ENCODE measurements at regions not wholly inside any gene's neighbourhood (a gene's known extent, or its start where the extent isn't known, plus 50 kb on each side); places are given as distances from the start of the nearest gene placed in this dataset.

DNA sequence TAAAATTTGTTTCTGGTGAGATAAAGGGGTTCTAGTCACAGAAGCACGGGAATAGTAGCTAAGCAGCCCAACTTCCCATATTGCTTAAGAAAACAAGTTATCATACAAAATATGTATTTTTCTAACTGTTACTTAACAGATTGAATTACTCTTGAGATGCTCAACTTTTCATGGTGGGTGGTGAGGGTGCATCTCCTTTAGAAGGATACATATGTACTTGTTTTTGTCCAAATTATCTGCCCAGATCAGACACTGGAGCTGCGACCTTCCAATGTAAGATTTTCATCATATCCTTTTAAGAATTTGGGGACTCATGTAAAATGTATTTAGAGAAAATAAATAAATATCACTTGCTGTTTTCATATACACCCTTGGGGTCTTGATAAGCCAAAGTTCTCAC, 252.2 kb upstream of the SOX2 start:
- in situ Hi-C loops (cut with MboI; ENCODE audit: low pct_unique_long_range_greater_than_20kb, low sequenced_read_pairs): no loop called here
- no peak for DNase-seq

DNA sequence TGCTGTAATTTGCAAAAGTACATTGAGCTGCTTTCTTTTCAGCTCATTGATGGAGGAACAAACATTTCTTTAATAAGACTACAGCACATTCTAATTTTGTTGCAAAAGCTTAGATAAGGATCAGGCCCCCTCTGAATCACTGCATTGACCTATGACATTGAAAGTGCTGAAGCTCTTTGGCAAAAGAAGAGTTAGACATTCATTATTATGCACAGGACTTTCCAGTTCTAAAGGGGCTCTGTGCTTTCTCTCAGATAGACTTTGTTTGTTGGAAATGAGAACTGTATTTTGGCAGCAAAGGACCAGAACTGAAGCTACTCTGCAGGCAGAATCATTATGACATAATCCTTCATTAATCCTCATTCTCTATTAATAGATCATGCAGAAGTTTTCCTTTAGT, 252.9 kb upstream of the SOX2 start:
- in situ Hi-C loops (cut with MboI; ENCODE audit: low pct_unique_long_range_greater_than_20kb, low sequenced_read_pairs): no loop called here
- DNase-seq: no peak

DNA sequence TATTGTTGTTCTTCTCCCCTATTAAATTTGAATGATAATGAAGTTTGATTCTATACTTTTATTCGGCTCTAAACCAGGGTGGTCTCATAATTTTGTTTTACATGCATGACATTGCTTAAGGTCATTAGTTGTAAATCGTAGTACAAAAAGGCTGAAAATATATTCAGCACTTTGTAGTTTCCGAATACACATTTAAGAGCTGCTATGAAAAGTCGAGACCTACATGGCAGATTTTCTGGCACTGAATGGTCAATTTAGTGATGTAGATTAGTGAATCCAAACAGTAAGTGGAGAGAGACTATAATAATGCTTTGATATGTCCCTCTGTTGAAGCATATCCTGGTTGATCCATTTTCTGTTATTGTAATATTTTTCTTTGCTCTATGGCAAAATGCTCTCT, 254.0 kb upstream of the SOX2 start:
- no peak for DNase-seq

DNA sequence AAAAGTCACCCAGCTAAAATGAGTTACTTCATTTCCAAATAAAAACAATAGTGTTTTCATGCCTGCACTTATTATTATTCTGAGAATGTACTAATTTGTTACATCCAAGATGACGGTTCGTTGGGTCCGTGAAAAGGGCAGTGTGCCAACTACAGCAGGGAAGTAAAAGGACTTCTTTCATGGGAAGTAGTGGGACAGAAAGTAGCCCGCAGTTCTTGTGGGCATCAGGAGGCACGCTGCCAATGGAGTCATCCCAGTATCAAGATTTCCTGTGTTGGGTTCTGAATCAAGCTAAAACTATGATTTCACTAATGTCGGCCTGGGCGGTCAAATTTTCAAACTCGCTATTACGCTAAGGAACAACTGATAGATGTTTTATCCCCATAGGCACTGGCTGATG, 254.5 kb upstream of the SOX2 start:
- in situ Hi-C loops (cut with MboI; ENCODE audit: low pct_unique_long_range_greater_than_20kb, low sequenced_read_pairs): no loop called here
- DNase-seq: no peak

More for the DNA sequence above, 254.0 kb upstream of the SOX2 start:
- in situ Hi-C loops (cut with MboI; ENCODE audit: low pct_unique_long_range_greater_than_20kb, low sequenced_read_pairs): no loop called here

DNA sequence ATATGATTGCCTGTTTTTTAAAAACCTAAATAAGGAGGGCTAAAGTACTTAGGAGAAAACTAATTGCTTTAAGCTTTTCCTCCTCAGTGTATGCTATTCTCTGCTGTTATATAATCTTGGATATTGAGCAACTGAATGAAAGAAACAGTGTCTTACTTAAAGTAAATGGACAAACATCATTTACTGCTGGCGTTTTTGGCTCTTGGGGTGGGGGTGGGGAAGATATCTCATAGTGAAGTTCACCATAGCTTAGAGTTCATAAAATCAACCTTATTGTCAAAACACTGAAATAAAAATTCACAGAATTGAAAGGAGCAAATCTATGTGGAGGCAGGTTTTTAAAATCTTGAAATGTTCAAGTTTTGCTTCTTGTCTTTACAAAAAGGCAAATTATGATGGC, 256.4 kb upstream of the SOX2 start:
- in situ Hi-C loops (cut with MboI; ENCODE audit: low pct_unique_long_range_greater_than_20kb, low sequenced_read_pairs): no loop called here

DNA sequence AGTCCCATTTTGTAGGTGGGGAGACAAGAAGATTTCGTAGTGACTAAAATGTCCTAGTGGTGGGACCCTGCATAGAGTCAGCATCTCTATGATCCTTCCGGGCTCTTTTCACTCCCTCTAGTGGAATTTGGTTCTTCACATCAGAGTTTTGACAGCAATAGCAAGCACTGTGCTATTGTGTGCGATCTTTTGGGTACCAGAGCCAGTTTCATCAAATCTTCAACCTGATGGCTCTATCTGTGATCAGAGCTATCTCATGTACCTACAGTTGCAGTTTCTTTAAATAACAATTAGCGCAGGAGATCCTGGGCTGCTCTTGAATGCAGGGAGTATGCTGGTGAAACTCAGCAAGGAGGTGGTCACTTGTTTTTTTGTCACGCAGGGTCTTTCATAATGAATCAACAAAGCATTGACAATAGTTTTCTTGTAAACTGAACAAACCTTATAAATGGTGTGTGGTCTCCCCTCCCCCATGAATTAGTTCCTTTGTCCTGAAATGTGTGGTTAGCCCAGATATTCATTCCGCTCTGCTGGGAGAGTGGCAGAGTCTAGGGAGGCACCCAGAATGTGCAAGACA, 257.2 kb upstream of the SOX2 start:
- DNase-seq: no peak
- in situ Hi-C loops (cut with MboI; ENCODE audit: low pct_unique_long_range_greater_than_20kb, low sequenced_read_pairs): no loop called here

More for the DNA sequence above, 256.4 kb upstream of the SOX2 start:
- no peak for DNase-seq

DNA sequence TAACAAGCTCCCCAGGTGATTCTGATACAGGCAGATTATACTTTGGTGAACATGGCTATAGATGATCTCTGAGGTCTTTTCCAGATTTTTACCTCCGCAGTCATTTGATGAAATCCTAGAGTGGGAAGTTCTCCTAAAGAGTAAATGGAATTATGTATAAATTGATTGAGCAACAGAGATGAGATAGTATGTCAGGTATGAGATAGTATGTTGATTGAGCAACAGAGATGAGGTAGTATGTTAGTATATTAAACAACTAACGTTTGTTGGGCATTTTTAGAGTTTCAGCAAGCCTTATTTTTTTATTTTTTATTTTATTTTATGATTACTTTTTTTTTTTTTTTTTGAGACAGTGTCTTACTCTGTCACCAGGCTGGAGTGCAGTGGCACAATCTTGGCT, 265.0 kb upstream of the SOX2 start:
- no peak for DNase-seq
- in situ Hi-C loops (cut with MboI; ENCODE audit: low pct_unique_long_range_greater_than_20kb, low sequenced_read_pairs): no loop called here

DNA sequence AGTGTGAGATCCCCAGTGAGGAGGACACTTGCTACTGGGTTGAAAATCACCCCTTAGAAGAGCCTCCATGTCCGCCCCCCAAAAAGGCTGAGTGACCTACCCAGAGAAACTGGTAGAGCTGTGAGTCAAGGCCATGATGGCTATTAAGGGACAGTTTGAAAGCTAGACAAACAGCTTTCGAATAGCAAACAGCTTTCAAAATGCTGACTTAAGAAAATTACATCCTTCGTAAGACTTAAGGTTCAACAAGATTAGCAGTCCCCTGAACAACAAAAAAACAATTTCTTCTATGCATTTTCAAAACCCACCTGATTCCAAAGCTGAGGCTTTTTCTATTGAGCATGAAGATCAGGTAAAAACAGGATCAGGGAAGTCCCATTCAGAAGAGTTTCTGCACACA, 269.7 kb upstream of the SOX2 start:
- DNase-seq: no peak
- in situ Hi-C loops (cut with MboI; ENCODE audit: low pct_unique_long_range_greater_than_20kb, low sequenced_read_pairs): no loop called here

DNA sequence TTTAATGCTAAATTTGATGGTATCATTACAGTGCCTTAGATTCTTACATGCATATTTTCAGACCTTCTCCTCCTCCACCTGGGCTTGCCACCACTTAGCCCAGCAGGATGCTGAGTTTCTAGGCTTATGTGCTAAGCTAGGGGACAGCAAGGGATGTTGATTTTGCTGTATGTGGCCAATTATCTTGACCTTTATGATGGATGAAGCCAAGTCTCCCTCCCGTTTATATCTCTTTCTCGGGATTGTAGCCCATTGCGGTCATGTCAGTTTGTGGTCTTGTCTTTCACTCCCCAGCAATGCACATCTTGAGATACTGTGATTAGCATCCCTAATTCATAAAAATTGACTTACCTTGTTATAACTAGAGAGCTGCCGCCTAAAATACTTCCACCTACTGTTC, 278.7 kb upstream of the SOX2 start:
- in situ Hi-C loops (cut with MboI; ENCODE audit: low pct_unique_long_range_greater_than_20kb, low sequenced_read_pairs): no loop called here

DNA sequence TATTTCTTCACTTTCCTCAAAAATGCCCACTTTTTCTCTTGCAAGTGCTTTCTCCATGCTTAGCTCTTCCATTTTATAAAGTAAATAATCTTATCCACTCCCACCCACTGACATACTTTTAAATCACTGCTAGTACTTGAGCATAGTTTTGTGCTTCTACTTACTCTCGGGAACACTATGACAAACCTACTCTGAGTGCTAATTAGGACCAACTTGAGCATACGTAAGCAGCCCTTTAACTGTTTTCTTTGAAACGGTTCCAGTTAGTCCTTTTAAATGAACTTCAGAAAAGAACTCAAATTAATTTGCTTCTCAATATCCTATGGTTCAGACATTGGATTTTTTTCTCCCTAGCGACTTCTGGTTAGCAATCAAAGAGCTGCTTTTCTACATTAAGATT, 280.0 kb upstream of the SOX2 start:
- no peak for DNase-seq
- in situ Hi-C loops (cut with MboI; ENCODE audit: low pct_unique_long_range_greater_than_20kb, low sequenced_read_pairs): no loop called here

More for the DNA sequence above, 278.7 kb upstream of the SOX2 start:
- no peak for DNase-seq

DNA sequence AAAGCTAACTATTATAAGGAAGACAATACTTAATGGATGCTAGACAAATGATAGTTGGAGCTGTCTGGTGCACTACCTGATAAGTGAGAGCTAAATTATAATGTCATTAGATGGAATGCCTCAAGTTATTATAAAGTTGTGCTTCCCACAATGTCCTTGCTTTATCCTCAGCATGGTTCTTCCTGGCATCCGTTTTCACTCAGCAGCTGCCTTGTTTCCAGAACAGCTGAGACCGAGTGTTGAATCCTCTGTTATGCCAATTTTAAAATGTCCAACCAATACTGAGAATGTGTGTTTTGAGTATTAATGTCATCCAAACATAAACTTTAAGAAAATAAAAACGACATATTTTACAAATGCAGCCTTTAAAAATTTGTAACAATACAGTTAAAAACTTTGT, 286.7 kb upstream of the SOX2 start:
- in situ Hi-C loops (cut with MboI; ENCODE audit: low pct_unique_long_range_greater_than_20kb, low sequenced_read_pairs): no loop called here
- DNase-seq: no peak

DNA sequence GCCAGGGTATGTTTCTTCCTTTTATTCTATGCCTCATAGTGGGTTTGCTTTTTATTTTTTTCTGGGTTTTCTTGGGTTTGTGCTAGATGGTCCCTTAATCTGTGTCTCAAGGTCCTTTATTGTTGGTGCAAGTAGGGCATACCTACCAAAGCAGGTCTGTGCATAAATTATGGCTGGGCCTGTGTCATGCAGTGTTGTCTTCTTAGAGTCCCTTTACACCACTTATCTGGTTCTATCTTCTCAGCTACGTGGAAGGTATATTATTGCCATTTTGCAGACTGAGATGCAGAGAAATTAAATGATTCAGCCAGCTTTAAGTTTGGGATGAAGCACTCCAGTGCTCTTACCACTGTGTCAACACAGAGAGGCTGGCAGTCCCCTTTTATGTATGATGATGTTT, 293.5 kb upstream of the SOX2 start:
- DNase-seq: no peak
- in situ Hi-C loops (cut with MboI; ENCODE audit: low pct_unique_long_range_greater_than_20kb, low sequenced_read_pairs): no loop called here

DNA sequence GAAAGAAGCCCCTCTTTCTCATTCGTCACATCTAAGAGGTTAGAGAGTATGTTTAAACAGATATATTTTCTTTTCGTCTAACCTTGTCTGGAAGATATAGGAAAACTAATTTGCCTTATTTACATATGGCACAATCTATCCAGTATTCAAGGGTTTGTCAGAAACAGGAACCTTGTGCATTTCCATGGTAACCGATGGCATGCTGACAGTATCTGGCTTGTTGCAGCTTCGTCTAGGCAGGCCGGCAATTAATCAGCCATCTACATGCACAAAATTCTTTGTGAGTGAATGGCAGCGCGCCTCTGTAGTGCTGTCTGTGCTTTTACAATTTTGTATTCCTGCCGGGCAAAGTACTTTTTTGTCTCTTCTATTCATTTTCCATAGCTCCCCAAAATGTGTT, 294.0 kb upstream of the SOX2 start:
- in situ Hi-C loops (cut with MboI; ENCODE audit: low pct_unique_long_range_greater_than_20kb, low sequenced_read_pairs): no loop called here
- no peak for DNase-seq

DNA sequence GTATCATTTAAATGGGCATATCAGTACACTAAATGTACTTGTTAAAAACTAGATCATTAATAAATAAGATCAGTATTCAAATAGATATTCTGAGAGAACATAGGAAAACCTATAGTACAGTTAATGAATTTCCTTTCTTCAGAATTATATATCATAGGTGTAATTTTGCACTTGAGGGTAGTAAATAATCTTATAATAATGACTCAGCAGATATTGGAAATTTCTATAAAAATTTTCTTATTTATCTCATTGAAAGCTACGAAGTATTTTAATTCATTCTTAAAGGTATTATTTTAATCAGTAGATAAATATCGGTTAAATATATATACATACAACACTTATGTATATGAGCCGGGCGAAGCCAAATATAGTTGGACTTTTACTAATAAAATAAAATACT, 300.9 kb upstream of the SOX2 start:
- no peak for DNase-seq
- in situ Hi-C loops (cut with MboI; ENCODE audit: low pct_unique_long_range_greater_than_20kb, low sequenced_read_pairs): no loop called here

DNA sequence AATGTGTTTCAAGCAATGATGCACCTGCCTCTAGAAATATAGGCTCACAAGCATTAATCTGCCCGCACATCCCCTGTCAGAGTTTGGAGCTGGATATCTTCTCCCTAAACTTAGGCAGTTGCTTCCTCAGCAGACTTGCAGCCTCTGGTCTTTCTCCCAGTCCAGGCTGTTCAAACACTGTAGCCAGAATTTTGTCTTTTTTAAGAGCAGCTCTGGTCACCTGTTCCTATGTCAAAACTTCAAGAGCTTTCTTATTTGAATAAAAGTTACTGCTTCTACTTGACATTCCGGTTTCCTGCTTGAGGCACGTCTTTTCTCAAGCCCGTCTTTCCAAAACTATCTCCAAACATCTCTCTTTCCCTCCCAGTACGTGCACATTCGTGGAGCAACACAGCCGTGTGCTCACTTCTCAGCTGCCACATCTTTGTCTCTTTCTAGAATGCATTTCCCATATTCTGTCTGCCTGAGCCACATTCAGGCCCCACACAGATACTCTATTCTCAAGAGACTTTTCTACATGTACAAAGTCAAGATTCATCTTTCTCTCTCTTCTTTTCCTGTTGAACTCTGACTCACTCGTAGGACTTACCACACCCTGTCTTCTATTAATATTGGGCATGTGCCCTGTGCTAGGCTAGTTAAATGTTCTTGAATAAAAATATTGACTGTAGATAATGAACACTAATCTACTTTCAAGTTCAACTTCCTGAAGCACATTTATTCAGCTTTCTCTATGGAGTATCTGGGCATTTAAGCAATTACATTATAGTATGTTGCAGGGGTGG, 307.7 kb upstream of the SOX2 start:
- in situ Hi-C loops (cut with MboI; ENCODE audit: low pct_unique_long_range_greater_than_20kb, low sequenced_read_pairs): no loop called here
- no peak for DNase-seq

DNA sequence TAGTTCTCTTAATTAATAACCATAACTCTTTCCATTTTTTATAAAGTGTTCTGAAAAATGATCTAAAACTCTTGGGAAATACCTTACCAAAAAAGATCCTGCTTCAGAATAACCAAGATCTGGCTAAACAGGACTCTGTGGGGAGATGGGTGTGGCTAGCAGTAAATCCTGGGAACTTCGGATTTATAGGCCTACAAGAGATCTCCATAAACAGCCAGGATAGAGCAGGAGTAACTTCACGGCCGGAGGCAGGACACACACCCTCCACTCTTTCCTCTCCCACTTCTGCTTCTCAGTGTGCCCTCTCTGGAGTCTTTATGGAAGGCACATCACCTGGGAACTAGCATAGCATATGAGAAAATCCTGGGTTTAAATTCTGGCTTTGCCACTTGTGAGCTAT, 309.4 kb upstream of the SOX2 start:
- no peak for DNase-seq
- in situ Hi-C loops (cut with MboI; ENCODE audit: low pct_unique_long_range_greater_than_20kb, low sequenced_read_pairs): no loop called here

DNA sequence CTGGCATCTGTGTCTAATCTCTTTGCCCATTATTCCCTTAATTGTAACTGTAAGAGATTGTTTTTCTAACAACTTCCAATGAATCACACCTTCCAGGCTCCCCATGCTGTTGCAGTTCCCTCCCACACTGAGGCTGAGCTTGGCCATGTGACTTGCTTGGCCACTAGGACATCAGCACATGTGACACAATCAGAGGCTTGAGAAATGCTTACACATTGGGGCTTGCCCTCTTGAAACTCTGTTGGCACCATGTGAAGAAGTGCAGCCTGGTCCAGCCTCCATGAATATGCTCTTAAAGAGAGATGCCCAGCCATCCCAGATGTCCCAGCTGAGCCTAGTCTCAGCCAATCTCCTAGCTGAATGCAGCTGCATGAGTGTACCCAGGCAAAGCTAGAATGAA, 326.8 kb upstream of the SOX2 start:
- no peak for DNase-seq
- in situ Hi-C loops (cut with MboI; ENCODE audit: low pct_unique_long_range_greater_than_20kb, low sequenced_read_pairs): no loop called here

DNA sequence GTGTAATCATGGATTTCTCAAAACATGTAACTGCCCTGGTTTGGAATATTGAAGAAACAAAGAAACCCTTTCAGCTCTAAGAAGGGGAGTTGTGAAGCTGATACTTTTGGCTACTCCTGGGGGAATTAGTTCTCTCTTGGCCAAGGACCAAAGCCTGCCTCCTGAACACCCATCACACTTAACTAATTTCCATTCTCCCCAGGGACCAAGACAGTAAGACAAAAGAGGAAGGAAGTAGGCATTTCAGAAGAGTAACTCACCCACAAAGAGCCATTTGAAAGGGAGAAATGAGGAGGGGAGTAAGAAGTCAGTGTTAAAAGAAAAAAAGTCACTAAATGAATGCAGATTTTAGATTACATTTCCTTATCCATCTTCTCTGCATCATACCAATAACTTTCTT, 328.0 kb upstream of the SOX2 start:
- peak; percentile 18 for DNase-seq
- in situ Hi-C loops (cut with MboI; ENCODE audit: low pct_unique_long_range_greater_than_20kb, low sequenced_read_pairs): no loop called here

DNA sequence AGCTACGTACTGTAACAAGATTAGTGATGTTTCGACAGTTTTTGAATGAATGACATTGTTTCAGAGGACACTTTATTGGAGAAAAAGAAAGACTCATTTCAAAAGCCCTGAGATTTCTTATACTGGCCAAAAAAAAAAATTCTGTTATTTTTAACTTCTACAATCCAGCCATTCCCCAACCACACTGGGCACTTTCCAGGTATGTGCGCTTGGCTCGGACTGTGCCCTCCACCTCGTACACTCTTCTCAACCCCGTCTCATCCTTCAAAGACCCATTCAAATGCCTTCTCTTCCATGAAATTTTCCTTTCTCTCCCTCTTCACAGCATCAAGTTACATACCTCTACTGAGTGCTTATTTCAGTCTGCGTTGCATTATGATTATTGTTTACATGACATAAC, 328.5 kb upstream of the SOX2 start:
- in situ Hi-C loops (cut with MboI; ENCODE audit: low pct_unique_long_range_greater_than_20kb, low sequenced_read_pairs): no loop called here
- no peak for DNase-seq

DNA sequence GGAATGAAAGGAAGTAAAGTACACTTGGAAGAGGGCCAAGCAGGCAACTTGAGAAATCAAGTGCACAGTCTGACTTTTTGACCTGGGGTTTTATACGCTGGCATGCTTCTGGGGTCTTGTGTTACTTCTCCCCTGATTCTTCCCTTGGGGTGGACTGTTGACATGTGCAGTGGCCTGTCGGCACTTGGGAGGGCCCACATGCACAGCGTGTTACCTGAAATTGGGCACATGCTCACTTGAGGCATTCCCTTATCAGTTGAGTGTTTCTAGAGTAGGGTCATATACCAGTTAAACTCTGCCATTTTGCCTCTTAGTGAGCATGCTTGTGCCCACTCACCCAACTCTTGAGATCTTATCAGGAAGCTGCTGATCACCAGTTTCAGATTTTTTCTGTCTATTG, 329.1 kb upstream of the SOX2 start:
- DNase-seq: no peak
- in situ Hi-C loops (cut with MboI; ENCODE audit: low pct_unique_long_range_greater_than_20kb, low sequenced_read_pairs): no loop called here

DNA sequence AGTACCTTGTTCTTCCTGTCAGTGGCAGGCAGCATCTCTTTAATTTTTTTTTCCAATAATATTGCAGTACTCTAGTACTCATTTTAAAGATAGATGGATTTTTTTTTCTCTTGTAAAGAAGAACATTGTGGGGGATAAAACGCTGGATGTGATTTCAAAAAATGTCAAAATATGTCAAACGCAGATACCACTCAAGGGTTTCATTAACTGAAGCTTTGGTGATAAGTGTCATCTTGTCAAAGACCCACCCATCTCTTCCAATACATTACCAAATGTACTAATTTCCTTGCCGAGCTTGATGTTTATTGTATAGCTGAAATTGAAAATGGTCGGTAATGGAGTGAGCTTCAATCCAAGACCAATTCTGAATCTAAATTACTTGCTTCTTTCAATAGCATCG, 332.4 kb upstream of the SOX2 start:
- in situ Hi-C loops (cut with MboI; ENCODE audit: low pct_unique_long_range_greater_than_20kb, low sequenced_read_pairs): no loop called here
- DNase-seq: no peak

Data from KBM-7 (cell line).